ENCODE measurements at regions not wholly inside any gene's neighbourhood (a gene's known extent, or its start where the extent isn't known, plus 50 kb on each side); places are given as distances from the start of the nearest gene placed in this dataset.

DNA sequence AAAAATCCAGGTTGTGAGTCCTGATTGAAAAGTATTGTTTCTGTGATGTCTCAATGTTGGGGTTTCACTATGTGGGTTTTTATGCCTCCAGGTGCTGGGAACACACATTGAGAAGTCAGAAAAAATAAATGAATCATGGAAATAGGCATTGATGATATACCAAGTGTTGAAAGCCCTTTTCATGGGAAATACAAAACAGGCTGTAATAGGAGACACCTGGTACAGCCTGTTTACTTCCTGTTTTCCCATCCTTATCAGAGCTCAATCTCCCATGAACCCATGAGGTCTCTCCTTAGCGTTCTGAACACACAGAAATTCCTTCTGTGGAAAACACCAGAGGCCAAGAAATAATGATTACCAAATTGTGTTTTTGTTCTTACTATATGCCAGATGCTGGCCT, 106.3 kb upstream of the BOD1L1 start:
- TF ChIP-seq, protein P1, sequence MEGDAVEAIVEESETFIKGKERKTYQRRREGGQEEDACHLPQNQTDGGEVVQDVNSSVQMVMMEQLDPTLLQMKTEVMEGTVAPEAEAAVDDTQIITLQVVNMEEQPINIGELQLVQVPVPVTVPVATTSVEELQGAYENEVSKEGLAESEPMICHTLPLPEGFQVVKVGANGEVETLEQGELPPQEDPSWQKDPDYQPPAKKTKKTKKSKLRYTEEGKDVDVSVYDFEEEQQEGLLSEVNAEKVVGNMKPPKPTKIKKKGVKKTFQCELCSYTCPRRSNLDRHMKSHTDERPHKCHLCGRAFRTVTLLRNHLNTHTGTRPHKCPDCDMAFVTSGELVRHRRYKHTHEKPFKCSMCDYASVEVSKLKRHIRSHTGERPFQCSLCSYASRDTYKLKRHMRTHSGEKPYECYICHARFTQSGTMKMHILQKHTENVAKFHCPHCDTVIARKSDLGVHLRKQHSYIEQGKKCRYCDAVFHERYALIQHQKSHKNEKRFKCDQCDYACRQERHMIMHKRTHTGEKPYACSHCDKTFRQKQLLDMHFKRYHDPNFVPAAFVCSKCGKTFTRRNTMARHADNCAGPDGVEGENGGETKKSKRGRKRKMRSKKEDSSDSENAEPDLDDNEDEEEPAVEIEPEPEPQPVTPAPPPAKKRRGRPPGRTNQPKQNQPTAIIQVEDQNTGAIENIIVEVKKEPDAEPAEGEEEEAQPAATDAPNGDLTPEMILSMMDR (conservative IDR thresholded peaks at IDR 0.05; ENCODE audit: low read depth, low read length), result no peak
- TF ChIP-seq EZH2 (IDR thresholded peaks at IDR 0.05; ENCODE audit: low read length, unreplicated experiment), result no peak
